ENCODE measurements at regions not wholly inside any gene's neighbourhood (a gene's known extent, or its start where the extent isn't known, plus 50 kb on each side); places are given as distances from the start of the nearest gene placed in this dataset.

- H3K79me2 ChIP-seq (ENCODE audit: insufficient read depth, low read length): no peaks in the 10 kb centered on the region
- no peak overlapping the region for H3K9ac ChIP-seq (ENCODE audit: insufficient read depth, low read depth, low read length)
- H3K36me3 ChIP-seq (replicated peaks in 1 of 2; ENCODE audit: control insufficient read depth in 1 of 2, insufficient read depth in 2 of 2, low read length in 2 of 2): no peaks in the 10 kb centered on the region
- ATAC-seq (no peak), DNase-seq (ENCODE audit: low spot score) (no peak), FAIRE-seq (no peak)
- in situ Hi-C loops (cut with HindIII; ENCODE audit: extremely low pct_ligation_motif_present, low pct_unique_long_range_greater_than_20kb): no loop called here
- no peak overlapping the region for H3K27ac ChIP-seq (ENCODE audit: extremely low read length, insufficient read depth, low read length)
- no peaks in the 10 kb centered on the region for H4K20me1 ChIP-seq (ENCODE audit: insufficient read depth, low read length)
- TF ChIP-seq PBX3 (CRISPR knock-in tag; IDR thresholded peaks at IDR 0.05; ENCODE audit: borderline replicate concordance) (no peak), ZNF20 (CRISPR knock-in tag; IDR thresholded peaks at IDR 0.05) (no peak), TRIM24 (CRISPR knock-in tag; IDR thresholded peaks at IDR 0.05) (no peak), NKX3-1 (CRISPR knock-in tag; IDR thresholded peaks at IDR 0.05) (no peak), ZNF773 (CRISPR knock-in tag; IDR thresholded peaks at IDR 0.05; ENCODE audit: borderline replicate concordance) (no peak), ZNF607 (CRISPR knock-in tag; IDR thresholded peaks at IDR 0.05; ENCODE audit: borderline replicate concordance) (no peak), KDM4B (CRISPR knock-in tag; IDR thresholded peaks at IDR 0.05) (no peak), NFRKB (IDR thresholded peaks at IDR 0.05) (no peak), ZNF275 (CRISPR knock-in tag; IDR thresholded peaks at IDR 0.05; ENCODE audit: borderline replicate concordance) (no peak), NFAT5 (CRISPR knock-in tag; IDR thresholded peaks at IDR 0.05) (no peak)
- WGBS (ENCODE audit: low lambda C conversion rate): 4% methylated on average over 1 of the region's 1 CpG
- intact Hi-C loops (cut with micrococcal nuclease; ENCODE audit: unreplicated experiment): no loop called here
- ChIA-PET POLR2A (no interaction called here), CTCF (ENCODE audit: low intra/inter-chr PET ratio, low total read pairs) (no interaction called here)
- no peaks in the 10 kb centered on the region for H3K27me3 ChIP-seq (ENCODE audit: control insufficient read depth in 1 of 2, insufficient read depth in 2 of 2, low read length in 2 of 2)
- BruUV-seq (replicated peaks): no TSS peak
- H3K4me2 ChIP-seq (ENCODE audit: low read depth, low read length): no peak overlapping the region
- H3K4me1 ChIP-seq (ENCODE audit: insufficient read depth, low read length): no peaks in the 10 kb centered on the region
- no peak overlapping the region for H3K4me3 ChIP-seq (replicated peaks in 1 of 3; ENCODE audit: insufficient read depth in 1 of 3, low read depth in 2 of 3, low read length in 3 of 3)
- H2AFZ ChIP-seq (ENCODE audit: low read length): no peak overlapping the region
- peaks cover 84% of the 10 kb centered on the region for H3K9me3 ChIP-seq (ENCODE audit: low read length)
Measured at GRCh38 chr5:18051953-18052352, 417.7 kb downstream of the TAF11L14 start.

Measured in HepG2 (cell line).